Adrenal gland (tissue), 9 donors: ENCODE measurements at regions not wholly inside any gene's neighbourhood (a gene's known extent, or its start where the extent isn't known, plus 50 kb on each side); places are given as distances from the start of the nearest gene placed in this dataset.

Experiments used
- DNase-seq, 7 donors: peaks; one replicate each; pipeline ENCODE4 v3.0.0-alpha.2; 2019 to 2020
- H3K27ac ChIP-seq, 5 donors: fragments of 200-600 bp; sonication (generic) in 4 of 5; 1 replicate in 3 of 5; 2 replicates in 2 of 5; pipeline versions ENCODE4 v1.5.1 to v1.8.0; 2016 to 2020; ENCODE audit warnings: mild to moderate bottlenecking in 1 of 5
- H3K27me3 ChIP-seq: fragments of 200-600 bp; 2 replicates; pipeline ENCODE4 v1.8.0; 2021
- H3K36me3 ChIP-seq, 2 donors: fragments of 200-600 bp; replicated peaks in 1 of 2; 1 replicate in 1 of 2; 2 replicates in 1 of 2; pipeline versions ENCODE4 v1.5.1 to v1.8.0; 2018 to 2022
- H3K4me1 ChIP-seq, 2 donors: fragments of 200-600 bp; replicated peaks in 1 of 2; 1 replicate in 1 of 2; 2 replicates in 1 of 2; pipeline versions ENCODE4 v1.5.1 to v1.8.0; 2018 to 2021
- H3K4me3 ChIP-seq, 4 donors: fragments of 200-600 bp; sonication (generic) in 3 of 4; one replicate each; pipeline ENCODE4 v1.5.1; 2016 to 2018
- H3K9me3 ChIP-seq, 3 donors: fragments of 200-600 bp; sonication (generic) in 1 of 3; replicated peaks in 1 of 3; 1 replicate in 2 of 3; 2 replicates in 1 of 3; pipeline versions ENCODE4 v1.5.1 to v1.8.0; 2016 to 2021
- CTCF ChIP-seq, 6 experiments: fragments of 450-650 bp in 4 of 6; fragments of 200-600 bp in 2 of 6; sonication (generic) in 1 of 6; IDR thresholded peaks; 1 replicate in 5 of 6; 2 replicates in 1 of 6; pipeline versions ENCODE4 v1.5.1 to v1.8.0; 2016 to 2021; ENCODE audit warnings: antibody characterized with exemption in 6 of 6, mild to moderate bottlenecking in 2 of 6, moderate library complexity in 1 of 6
- POLR2A ChIP-seq, 2 donors: fragments of 450-650 bp; IDR thresholded peaks; one replicate each; pipeline ENCODE4 v1.6.1; 2017; ENCODE audit warnings: antibody characterized with exemption in 2 of 2, mild to moderate bottlenecking in 2 of 2, moderate library complexity in 1 of 2
- WGBS, 4 donors: extraction: QIAGEN DNeasy Blood & Tissue Kit in 2 of 4; methylation state at CpG; one replicate each; pipeline versions ENCODE4 v1.1.5 to v1.1.7; 2013 to 2017; 5-methylcytosine and 5-hydroxymethylcytosine counted together
- intact Hi-C, 2 donors: fragments of 100-400 bp; cut with DNase I; formaldehyde crosslinking; loops; one replicate each; pipeline versions ENCODE4 v1.14.1 to v1.15.0; 2022 to 2023
- donor health status: healthy with polysubstance abuse.
- donor health status: Bipolar disorder and iron deficiency.
- donor health status: DM: yes; HTN: yes; CAD: no.
- donor health status: DM: no; HTN: no; CAD: no.
- donor health status: DM: no; HTN: no; CAD: no.

DNA sequence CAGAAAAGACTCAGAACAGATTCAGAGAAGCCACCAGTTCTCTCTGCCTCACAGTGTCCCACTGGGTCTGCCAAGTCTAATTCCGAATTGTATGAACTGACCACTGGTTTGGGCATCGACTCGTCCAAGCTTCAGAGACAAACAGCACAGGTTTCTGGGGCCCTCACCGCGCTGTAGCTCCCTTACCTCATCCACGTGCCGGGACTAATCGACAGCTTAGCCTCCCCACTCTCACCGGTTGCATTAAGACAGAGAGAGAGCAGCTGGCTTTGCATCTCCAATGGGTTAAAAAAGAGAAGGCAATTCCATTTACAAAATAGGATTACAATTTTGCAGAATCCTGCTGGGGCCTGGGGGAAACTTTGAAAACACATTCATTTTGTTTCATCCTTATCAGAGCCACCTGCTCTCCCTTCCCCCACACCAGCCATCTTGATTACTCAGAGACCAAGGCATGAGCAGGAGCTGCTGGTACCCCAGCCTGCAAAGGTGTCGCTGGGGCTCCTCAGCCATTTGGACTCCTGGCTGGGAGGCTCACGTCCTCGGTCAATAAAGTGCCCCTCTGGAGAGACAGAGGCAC is 95.3 kb upstream of the RPL38 start:
- Histone ChIP-seq H3K27me3 (no peaks in the 10 kb centered on the region), H3K4me1 (no peaks in the 10 kb centered on the region), H3K27ac (no peak overlapping the region), H3K4me3 (no peak overlapping the region), H3K9me3 (no peaks in the 10 kb centered on the region), H3K36me3 (no peaks in the 10 kb centered on the region)
- 73 to 85% (median 79%) methylated on average over 7 to 12 of the region's 12 CpGs for WGBS, 4 donors
- DNase-seq = no peak
- no peak for TF ChIP-seq POLR2A (IDR thresholded peaks at IDR 0.05)
- intact Hi-C loops = no loop called here

- TF ChIP-seq POLR2A (IDR thresholded peaks at IDR 0.05) = no peak
- no peak for TF ChIP-seq CTCF (IDR thresholded peaks at IDR 0.05)
Observed at GRCh38 chr17:74110467-74110866, 93.0 kb upstream of the RPL38 start.

DNA sequence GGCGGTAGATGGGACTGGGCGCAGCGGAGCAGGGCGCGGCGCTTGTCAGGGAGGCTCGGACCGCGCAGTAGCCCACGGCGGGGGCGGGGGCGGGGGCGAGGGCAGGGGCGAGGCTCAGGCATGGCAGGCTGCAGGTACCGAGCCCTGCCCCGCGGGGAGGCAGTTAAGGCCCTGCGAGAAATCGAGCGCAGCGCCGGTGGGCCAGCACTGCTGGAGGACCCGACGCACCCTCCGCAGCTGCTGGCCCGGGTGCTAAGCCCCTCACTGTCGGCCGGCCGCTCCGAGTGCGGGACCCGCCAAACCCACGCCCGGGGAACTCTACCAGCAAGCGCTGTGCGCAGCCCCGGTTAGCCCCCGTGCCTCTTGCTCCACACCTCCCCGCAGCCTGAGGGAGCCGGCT is 90.2 kb upstream of the RPL38 start:
- Histone ChIP-seq H3K27me3 (no peaks in the 10 kb centered on the region), H3K27ac (no peak overlapping the region), H3K4me3 (no peak overlapping the region), H3K36me3 (no peaks in the 10 kb centered on the region), H3K9me3 (no peaks in the 10 kb centered on the region), H3K4me1 (no peaks in the 10 kb centered on the region)
- 93 to 96% (median 95%) methylated on average over 19 to 41 of the region's 41 CpGs for WGBS, 4 donors
- TF ChIP-seq POLR2A (IDR thresholded peaks at IDR 0.05) = no peak
- no peak for TF ChIP-seq CTCF (IDR thresholded peaks at IDR 0.05)
- DNase-seq = no peak
- intact Hi-C loops = no loop called here

More at GRCh38 chr17:74110467-74110866, 93.0 kb upstream of the RPL38 start:
- intact Hi-C loops = no loop called here
- DNase-seq = no peak
- Histone ChIP-seq H3K4me3 (no peak overlapping the region), H3K36me3 (no peaks in the 10 kb centered on the region), H3K27ac (no peak overlapping the region), H3K4me1 (no peaks in the 10 kb centered on the region), H3K9me3 (no peaks in the 10 kb centered on the region), H3K27me3 (no peaks in the 10 kb centered on the region)
- 42 to 60% (median 55%) methylated on average over 10 of the region's 10 CpGs for WGBS, 4 donors

GRCh38 chr17:74113952-74114351 is 89.5 kb upstream of the RPL38 start:
- Histone ChIP-seq H3K27ac (no peak overlapping the region), H3K4me1 (no peaks in the 10 kb centered on the region), H3K27me3 (no peaks in the 10 kb centered on the region), H3K36me3 (no peaks in the 10 kb centered on the region), H3K9me3 (no peaks in the 10 kb centered on the region), H3K4me3 (no peak overlapping the region)
- TF ChIP-seq POLR2A (IDR thresholded peaks at IDR 0.05) (no peak), CTCF (IDR thresholded peaks at IDR 0.05) (no peak)
- no peak for DNase-seq
- intact Hi-C loops = no loop called here
- 72 to 80% (median 78%) methylated on average over 23 of the region's 23 CpGs for WGBS, 4 donors

GRCh38 chr17:74114881-74115470 is 88.5 kb upstream of the RPL38 start:
- TF ChIP-seq CTCF (IDR thresholded peaks at IDR 0.05) (no peak), POLR2A (IDR thresholded peaks at IDR 0.05) (no peak)
- H3K27ac ChIP-seq = no peak overlapping the region
- intact Hi-C loops = no loop called here
- H3K4me3 ChIP-seq = no peak overlapping the region
- no peak for DNase-seq
- H3K4me1 ChIP-seq = no peaks in the 10 kb centered on the region
- WGBS, 4 donors = 70 to 94% (median 87%) methylated on average over 3 to 10 of the region's 10 CpGs
- H3K27me3 ChIP-seq = no peaks in the 10 kb centered on the region
- H3K36me3 ChIP-seq = no peaks in the 10 kb centered on the region
- H3K9me3 ChIP-seq = no peaks in the 10 kb centered on the region
